K562 (cell line): ENCODE measurements at regions not wholly inside any gene's neighbourhood (a gene's known extent, or its start where the extent isn't known, plus 50 kb on each side); places are given as distances from the start of the nearest gene placed in this dataset.

Experiments
- ATF2 ChIP-seq: sonication (generic); formaldehyde crosslinking; IDR thresholded peaks from 2 replicates; pipeline ENCODE4 v1.8.1; 2022; ENCODE audit warnings: missing genetic modification reagents
- CBFA2T2 ChIP-seq: fragments of 450-650 bp; conservative IDR thresholded peaks from 2 replicates; pipeline ENCODE4 v1.6.1; 2017; ENCODE audit warnings: mild to moderate bottlenecking
- CCNT2 ChIP-seq: IDR thresholded peaks from 2 replicates; pipeline ENCODE4 v1.6.1; 2011; ENCODE audit warnings: borderline replicate concordance, low read depth, mild to moderate bottlenecking, moderate library complexity, mixed read lengths, low read length; ENCODE audit not compliant: insufficient read length; ENCODE audit errors: extremely low read depth
- CTCFL ChIP-seq: IDR thresholded peaks from 2 replicates; pipeline ENCODE4 v1.6.1; 2011; ENCODE audit warnings: borderline replicate concordance, low read depth, mild to moderate bottlenecking, moderate library complexity, low read length; ENCODE audit not compliant: insufficient read depth, poor library complexity, severe bottlenecking
- DLX4 ChIP-seq: fragments of 250-450 bp; sonication (Bioruptor Pico); IDR thresholded peaks from 2 replicates; pipeline ENCODE4 v1.6.1; 2021; ENCODE audit warnings: mild to moderate bottlenecking
- FOSL1 ChIP-seq: fragments of 200-800 bp; sonication (Bioruptor generic); conservative IDR thresholded peaks from 2 replicates; pipeline ENCODE4 v1.6.1; 2016; ENCODE audit warnings: missing genetic modification characterization, missing compliant biosample characterization
- KLF16 ChIP-seq: IDR thresholded peaks from 2 replicates; pipeline ENCODE4 v1.6.1; 2016; ENCODE audit warnings: antibody characterized with exemption
- MTA2 ChIP-seq: fragments of 450-650 bp; IDR thresholded peaks from 2 replicates; pipeline ENCODE4 v1.6.1; 2016; ENCODE audit warnings: low read depth
- MYBL2 ChIP-seq, 2 experiments: fragments of 450-650 bp in 1 of 2; sonication (generic) in 1 of 2; formaldehyde crosslinking in 1 of 2; IDR thresholded peaks; 2 replicates each; pipeline versions ENCODE4 v1.6.1 to v1.8.1; 2017 to 2022; ENCODE audit warnings: borderline replicate concordance in 1 of 2, inconsistent platforms in 1 of 2, low read depth in 1 of 2, mild to moderate bottlenecking in 1 of 2, missing genetic modification reagents in 1 of 2, moderate library complexity in 1 of 2
- NCOA2 ChIP-seq, 2 experiments: fragments of 450-650 bp; IDR thresholded peaks; 2 replicates each; pipeline ENCODE4 v1.6.1; 2018; ENCODE audit warnings: mild to moderate bottlenecking in 2 of 2, moderate library complexity in 1 of 2; ENCODE audit not compliant: partially characterized antibody in 2 of 2
- NFRKB ChIP-seq: fragments of 450-650 bp; IDR thresholded peaks from 2 replicates; pipeline ENCODE4 v1.6.1; 2016; ENCODE audit warnings: low read depth
- PHF8 ChIP-seq: fragments of 200-600 bp; sonication (generic); IDR thresholded peaks from 2 replicates; pipeline ENCODE4 v1.6.1; 2012; ENCODE audit warnings: mixed run types, mild to moderate bottlenecking, inconsistent platforms, low read length, moderate library complexity, borderline replicate concordance
- SAFB2 ChIP-seq: fragments of 200-400 bp; formaldehyde crosslinking; IDR thresholded peaks from 2 replicates; pipeline ENCODE4 v1.6.1; 2018; ENCODE audit warnings: borderline replicate concordance, low read length, low read depth, moderate library complexity; ENCODE audit not compliant: severe bottlenecking
- SMAD1 ChIP-seq: fragments of 150-350 bp; IDR thresholded peaks from 2 replicates; pipeline ENCODE4 v1.6.1; 2014; ENCODE audit warnings: low read length, low read depth; ENCODE audit not compliant: partially characterized antibody
- TAF9B ChIP-seq: fragments of 450-650 bp; IDR thresholded peaks from 2 replicates; pipeline ENCODE4 v1.6.1; 2018; ENCODE audit warnings: mild to moderate bottlenecking; ENCODE audit not compliant: partially characterized antibody
- ZBTB7A ChIP-seq: IDR thresholded peaks from 2 replicates; pipeline ENCODE4 v1.6.1; 2011; ENCODE audit warnings: low read depth, mild to moderate bottlenecking, low read length, moderate library complexity, borderline replicate concordance; ENCODE audit not compliant: control insufficient read depth
- ZNF449 ChIP-seq: fragments of 250-450 bp; sonication (Bioruptor Pico); IDR thresholded peaks from 2 replicates; pipeline ENCODE4 v1.8.0; 2022; ENCODE audit warnings: moderate library complexity, mild to moderate bottlenecking, inconsistent platforms
- ZNF778 ChIP-seq: fragments of 450-650 bp; formaldehyde crosslinking; IDR thresholded peaks from 2 replicates; pipeline ENCODE4 v1.4.0; 2020; ENCODE audit warnings: mild to moderate bottlenecking, moderate library complexity
- ZSCAN29 ChIP-seq: fragments of 450-650 bp; IDR thresholded peaks from 2 replicates; pipeline ENCODE4 v1.6.1; 2017
- ZZZ3 ChIP-seq: fragments of 450-650 bp; IDR thresholded peaks from 2 replicates; pipeline ENCODE4 v1.6.1; 2016; ENCODE audit warnings: antibody characterized with exemption, mild to moderate bottlenecking, moderate library complexity

GRCh38 chr7:153413540-153414287 is 638.5 kb upstream of the DPP6 start (continued):
- no peak for TF ChIP-seq ZNF449 (CRISPR knock-in tag)
- TF ChIP-seq CCNT2 = no peak
- TF ChIP-seq CTCFL = no peak
- TF ChIP-seq ZSCAN29 = no peak
- no peak for TF ChIP-seq CBFA2T2
- no peak for TF ChIP-seq KLF16
- no peak for TF ChIP-seq MTA2
- TF ChIP-seq ZBTB7A = no peak
- no peak for TF ChIP-seq ZNF778 (CRISPR knock-in tag)
- TF ChIP-seq MYBL2 (IDR thresholded peaks at IDR 0.05; ENCODE audit: low read depth) = peak; percentile 33; the same call in 1 of the 2 replicates
- TF ChIP-seq MYBL2 (CRISPR knock-in tag; IDR thresholded peaks at IDR 0.05; ENCODE audit: borderline replicate concordance) = no peak
- peak; percentile 73 for TF ChIP-seq PHF8
- TF ChIP-seq SAFB2 = no peak
- TF ChIP-seq SMAD1 = peak; percentile 96
- TF ChIP-seq ATF2 (CRISPR knock-in tag) = no peak
- peak; percentile 38; the same call in 1 of the 2 replicates for TF ChIP-seq ZZZ3
- TF ChIP-seq NCOA2 (IDR thresholded peaks at IDR 0.05; ENCODE audit: partially characterized antibody in 2 of 2) = no peak
- TF ChIP-seq DLX4 = no peak
- peak; percentile 99 for TF ChIP-seq NFRKB
- TF ChIP-seq TAF9B = peak; percentile 61
- TF ChIP-seq FOSL1 = peak; percentile 41; the same call in 1 of the 2 replicates
